ENCODE measurements at regions not wholly inside any gene's neighbourhood (a gene's known extent, or its start where the extent isn't known, plus 50 kb on each side); places are given as distances from the start of the nearest gene placed in this dataset.

GRCh38 chr4:126396703-126397102, 1081.9 kb downstream of the FAT4 start:
- CTCF ChIA-PET = no interaction called here
- no peaks in the 10 kb centered on the region for H3K27me3 Mint-ChIP-seq
- no peaks in the 10 kb centered on the region for H3K79me2 ChIP-seq (ENCODE audit: control insufficient read depth, insufficient read depth, low read length)
- no peaks in the 10 kb centered on the region for H4K20me1 ChIP-seq (ENCODE audit: control insufficient read depth, insufficient read depth, low read length, poor library complexity, severe bottlenecking)
- no peak overlapping the region for H3K4me2 ChIP-seq (replicated peaks; ENCODE audit: low read depth, low read length, poor library complexity, severe bottlenecking)
- H3K27ac Mint-ChIP-seq = no peak overlapping the region
- no peaks in the 10 kb centered on the region for H3K4me1 ChIP-seq (ENCODE audit: control insufficient read depth in 2 of 2, insufficient read depth in 2 of 2, low read length in 2 of 2)
- intact Hi-C loops (cut with micrococcal nuclease) = no loop called here
- H3K36me3 ChIP-seq (replicated peaks in 1 of 2; ENCODE audit: control extremely low read depth in 1 of 2, control insufficient read depth in 1 of 2, extremely low read depth in 1 of 2, insufficient read depth in 2 of 2, low read length in 1 of 2) = no peaks in the 10 kb centered on the region
- no peak overlapping the region for H3K4me3 ChIP-seq (ENCODE audit: control extremely low read depth in 1 of 5, extremely low read depth in 1 of 5, insufficient read depth in 1 of 5, low read depth in 2 of 5, low read length in 4 of 5)
- H2AFZ ChIP-seq (ENCODE audit: insufficient read depth, low read depth, low read length, poor library complexity, severe bottlenecking) = no peak overlapping the region
- no peak for TF ChIP-seq EZH2 (IDR thresholded peaks at IDR 0.05; ENCODE audit: borderline replicate concordance, insufficient read depth, low read depth, low read length, poor library complexity, severe bottlenecking)
- TF ChIP-seq CTCF (IDR thresholded peaks at IDR 0.05) = no peak
- no peak for DNase-seq
- no peak overlapping the region for H3K4me3 Mint-ChIP-seq
- peaks cover 3% of the 10 kb centered on the region for H3K9me3 Mint-ChIP-seq (ENCODE audit: insufficient read depth)
- ATAC-seq (ENCODE audit: low read depth) = no peak
- POLR2A ChIA-PET = no interaction called here
- WGBS (ENCODE audit: insufficient coverage) = 92% methylated on average over 1 of the region's 1 CpG
- no peaks in the 10 kb centered on the region for H3K9me3 ChIP-seq (ENCODE audit: control extremely low read depth in 1 of 3, control insufficient read depth in 2 of 3, insufficient read depth in 1 of 3, low read length in 2 of 3)
- H3K27ac ChIP-seq (ENCODE audit: low read length in 2 of 2) = no peak overlapping the region
- no peaks in the 10 kb centered on the region for H3K27me3 ChIP-seq (replicated peaks in 1 of 4; ENCODE audit: control extremely low read depth in 1 of 4, control insufficient read depth in 3 of 4, insufficient read depth in 4 of 4, low read length in 3 of 4)
- no peak overlapping the region for H3K9ac ChIP-seq (ENCODE audit: low read length)
- H3K4me1 Mint-ChIP-seq = no peaks in the 10 kb centered on the region

GRCh38 chr4:126404549-126404948, 1089.8 kb downstream of the FAT4 start:
- no peaks in the 10 kb centered on the region for H3K27me3 Mint-ChIP-seq
- Histone ChIP-seq H3K36me3 (replicated peaks in 1 of 2; ENCODE audit: control extremely low read depth in 1 of 2, control insufficient read depth in 1 of 2, extremely low read depth in 1 of 2, insufficient read depth in 2 of 2, low read length in 1 of 2) (no peaks in the 10 kb centered on the region), H3K4me1 (ENCODE audit: control insufficient read depth in 2 of 2, insufficient read depth in 2 of 2, low read length in 2 of 2) (no peaks in the 10 kb centered on the region), H3K27me3 (replicated peaks in 1 of 4; ENCODE audit: control extremely low read depth in 1 of 4, control insufficient read depth in 3 of 4, insufficient read depth in 4 of 4, low read length in 3 of 4) (no peaks in the 10 kb centered on the region), H3K79me2 (ENCODE audit: control insufficient read depth, insufficient read depth, low read length) (no peaks in the 10 kb centered on the region), H3K9ac (ENCODE audit: low read length) (no peak overlapping the region), H3K9me3 (ENCODE audit: control extremely low read depth in 1 of 3, control insufficient read depth in 2 of 3, insufficient read depth in 1 of 3, low read length in 2 of 3) (peaks cover 0 to 3% (median 0%) of the 10 kb centered on the region in 3 donors), H4K20me1 (ENCODE audit: control insufficient read depth, insufficient read depth, low read length, poor library complexity, severe bottlenecking) (no peaks in the 10 kb centered on the region), H2AFZ (ENCODE audit: insufficient read depth, low read depth, low read length, poor library complexity, severe bottlenecking) (no peak overlapping the region), H3K27ac (ENCODE audit: low read length in 2 of 2) (no peak overlapping the region), H3K4me3 (ENCODE audit: control extremely low read depth in 1 of 5, extremely low read depth in 1 of 5, insufficient read depth in 1 of 5, low read depth in 2 of 5, low read length in 4 of 5) (no peak overlapping the region), H3K4me2 (replicated peaks; ENCODE audit: low read depth, low read length, poor library complexity, severe bottlenecking) (no peak overlapping the region)
- no peak overlapping the region for H3K4me3 Mint-ChIP-seq
- no peaks in the 10 kb centered on the region for H3K4me1 Mint-ChIP-seq
- ATAC-seq (ENCODE audit: low read depth) = no peak
- 75% methylated on average over 1 of the region's 1 CpG for WGBS (ENCODE audit: insufficient coverage)
- H3K9me3 Mint-ChIP-seq (ENCODE audit: insufficient read depth) = peaks cover 5% of the 10 kb centered on the region
- ChIA-PET CTCF (no interaction called here), POLR2A (no interaction called here)
- no peak for DNase-seq
- no peak overlapping the region for H3K27ac Mint-ChIP-seq
- intact Hi-C loops (cut with micrococcal nuclease) = no loop called here
- TF ChIP-seq CTCF (IDR thresholded peaks at IDR 0.05) (no peak), EZH2 (IDR thresholded peaks at IDR 0.05; ENCODE audit: borderline replicate concordance, insufficient read depth, low read depth, low read length, poor library complexity, severe bottlenecking) (no peak)

All from B cell (primary cell).